ENCODE measurements at regions not wholly inside any gene's neighbourhood (a gene's known extent, or its start where the extent isn't known, plus 50 kb on each side); places are given as distances from the start of the nearest gene placed in this dataset.

- H2AK5ac ChIP-seq (ENCODE audit: insufficient read length, low read length) = no peak overlapping the region
- H3K27me3 Mint-ChIP-seq (ENCODE audit: low read depth) = peaks cover 3% of the 10 kb centered on the region
- no peak overlapping the region for H2BK5ac ChIP-seq (ENCODE audit: insufficient read length, low read length)
- H2BK15ac ChIP-seq (ENCODE audit: low read depth, low read length) = no peak overlapping the region
- H3K56ac ChIP-seq (ENCODE audit: insufficient read length, low read depth, low read length) = no peak overlapping the region
- H3K9me3 ChIP-seq (ENCODE audit: control insufficient read depth, low read depth, low read length) = no peaks in the 10 kb centered on the region
- H3K9me3 Mint-ChIP-seq = no peaks in the 10 kb centered on the region
- H3K23ac ChIP-seq (ENCODE audit: insufficient read length, low read depth, low read length) = no peak overlapping the region
- no peak overlapping the region for H3K4me2 ChIP-seq (ENCODE audit: insufficient read depth, insufficient read length, low read length)
- no peaks in the 10 kb centered on the region for H3K79me2 ChIP-seq (ENCODE audit: insufficient read depth, low read length)
- no peak overlapping the region for H3K9ac ChIP-seq (ENCODE audit: extremely low read depth, insufficient read length, low read length)
- WGBS (ENCODE audit: extremely low coverage, insufficient read length, low lambda C conversion rate) = no CpG with 5 or more reads among the region's 8 CpGs
- H4K5ac ChIP-seq (ENCODE audit: insufficient read length, low read depth, low read length) = no peak overlapping the region
- H3K36me3 Mint-ChIP-seq (ENCODE audit: insufficient read depth in 1 of 3, low read depth in 3 of 3) = no peaks in the 10 kb centered on the region
- no peak overlapping the region for H3T11ph ChIP-seq (ENCODE audit: low read length)
- no peak for TF ChIP-seq CTCF (conservative IDR thresholded peaks at IDR 0.05)
- no peak overlapping the region for H3K27ac ChIP-seq (ENCODE audit: insufficient read length, low read depth, low read length)
- no peaks in the 10 kb centered on the region for H4K20me1 ChIP-seq (ENCODE audit: control insufficient read depth, insufficient read depth, insufficient read length)
- H3K18ac ChIP-seq (ENCODE audit: insufficient read length, low read depth, low read length) = no peak overlapping the region
- H3K79me1 ChIP-seq (ENCODE audit: insufficient read depth, low read depth, low read length, poor library complexity, severe bottlenecking) = no peaks in the 10 kb centered on the region
- H2BK20ac ChIP-seq (ENCODE audit: low read depth, low read length, poor library complexity, severe bottlenecking) = no peak overlapping the region
- no peak overlapping the region for H3K4me3 Mint-ChIP-seq
- H3K23me2 ChIP-seq (ENCODE audit: insufficient read length, low read depth, low read length, poor library complexity, severe bottlenecking) = no peaks in the 10 kb centered on the region
- no peak overlapping the region for H2AFZ ChIP-seq (ENCODE audit: low read length)
- DNase-seq = no peak
- H3K4me1 Mint-ChIP-seq = peaks cover 46 to 47% of the 10 kb centered on the region in 2 experiments
- H3K4ac ChIP-seq (ENCODE audit: low read depth, low read length) = no peak overlapping the region
- no peak overlapping the region for H2BK12ac ChIP-seq (ENCODE audit: insufficient read length, low read depth, low read length)
- H3K14ac ChIP-seq (ENCODE audit: insufficient read depth, low read length) = no peak overlapping the region
- no peaks in the 10 kb centered on the region for H3K27me3 ChIP-seq (ENCODE audit: insufficient read depth, low read length)
- no peak overlapping the region for H2BK120ac ChIP-seq (ENCODE audit: low read depth, low read length, poor library complexity, severe bottlenecking)
- H3K27ac Mint-ChIP-seq = no peak overlapping the region; a peak in 2 of 7 replicates
- peaks cover 7% of the 10 kb centered on the region; the same call in 1 of the 2 replicates for H3K4me1 ChIP-seq (ENCODE audit: insufficient read depth, low read length)
- no peak overlapping the region for H4K8ac ChIP-seq (replicated peaks; ENCODE audit: insufficient read length, low read depth, low read length)
- no peak overlapping the region for H4K91ac ChIP-seq (ENCODE audit: insufficient read length, low read depth, low read length)
These were observed 462.8 kb upstream of the ID2 start for GRCh38 chr2:8219096-8219495.

Data from H9 (cell line).